ENCODE measurements at regions not wholly inside any gene's neighbourhood (a gene's known extent, or its start where the extent isn't known, plus 50 kb on each side); places are given as distances from the start of the nearest gene placed in this dataset.

DNA sequence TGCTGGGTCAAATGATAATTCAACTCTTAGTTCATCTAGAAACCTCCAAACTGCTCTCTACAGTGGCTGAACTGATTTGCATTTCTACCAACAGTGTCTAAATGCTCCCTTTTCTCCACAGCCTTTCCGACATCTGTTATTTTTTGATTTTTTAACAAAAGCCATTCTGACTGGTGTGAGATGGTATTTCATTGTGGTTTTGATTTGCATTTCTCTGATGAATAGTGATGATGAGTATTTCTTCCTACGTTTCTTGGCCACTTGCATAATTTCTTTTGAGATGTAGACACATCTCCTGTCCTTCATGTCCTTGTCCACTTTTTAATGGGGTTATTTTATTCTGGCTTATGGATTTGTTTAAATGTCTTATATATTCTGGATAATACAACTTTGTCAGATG, 298.2 kb upstream of the ARSJ start:
- no peaks in the 10 kb centered on the region for H3K4me1 ChIP-seq (ENCODE audit: insufficient read depth, insufficient read length)
- H3K9me3 ChIP-seq (ENCODE audit: insufficient read depth, low read length) = no peaks in the 10 kb centered on the region
- no peaks in the 10 kb centered on the region for H3K36me3 ChIP-seq (ENCODE audit: insufficient read depth, insufficient read length, low read length)
- H3K4me3 ChIP-seq (ENCODE audit: insufficient read length, low read depth) = no peak overlapping the region
- no peak for DNase-seq (ENCODE audit: low read depth, low spot score)
- TF ChIP-seq YY1 (IDR thresholded peaks at IDR 0.05; ENCODE audit: insufficient read depth, insufficient read length) (no peak), ZNF274 (IDR thresholded peaks at IDR 0.05; ENCODE audit: low read depth, low read length) (no peak), SUZ12 (IDR thresholded peaks at IDR 0.05; ENCODE audit: extremely low read depth, insufficient read depth, insufficient read length) (no peak)
- H3K9ac ChIP-seq (ENCODE audit: insufficient read length, low read depth) = no peak overlapping the region
- no peaks in the 10 kb centered on the region for H3K27me3 ChIP-seq (ENCODE audit: insufficient read depth, insufficient read length)

DNA sequence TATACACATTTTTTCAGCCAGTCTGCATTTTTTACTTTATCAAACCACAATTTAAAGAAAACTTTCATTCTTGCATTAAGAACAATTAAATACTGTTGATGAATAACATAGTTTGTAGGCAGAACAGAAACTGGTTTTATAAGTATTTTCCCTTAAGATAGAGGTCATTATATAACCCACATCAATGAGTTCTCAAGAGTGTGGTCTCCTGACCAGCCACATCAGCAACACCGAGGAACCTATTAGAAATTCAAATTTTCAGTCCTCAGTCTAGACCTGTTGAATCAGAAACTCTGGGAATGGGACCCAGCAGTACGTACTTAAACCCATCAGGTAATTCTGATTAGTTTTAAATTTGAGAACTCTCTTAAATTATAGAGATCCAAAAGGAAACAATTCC, 299.6 kb upstream of the ARSJ start:
- Histone ChIP-seq H3K4me3 (ENCODE audit: insufficient read length, low read depth) (no peak overlapping the region), H3K27me3 (ENCODE audit: insufficient read depth, insufficient read length) (no peaks in the 10 kb centered on the region), H3K4me1 (ENCODE audit: insufficient read depth, insufficient read length) (no peaks in the 10 kb centered on the region), H3K9me3 (ENCODE audit: insufficient read depth, low read length) (no peaks in the 10 kb centered on the region), H3K9ac (ENCODE audit: insufficient read length, low read depth) (no peak overlapping the region), H3K36me3 (ENCODE audit: insufficient read depth, insufficient read length, low read length) (no peaks in the 10 kb centered on the region)
- DNase-seq (ENCODE audit: low read depth, low spot score) = no peak
- TF ChIP-seq ZNF274 (IDR thresholded peaks at IDR 0.05; ENCODE audit: low read depth, low read length) (no peak), SUZ12 (IDR thresholded peaks at IDR 0.05; ENCODE audit: extremely low read depth, insufficient read depth, insufficient read length) (no peak), YY1 (IDR thresholded peaks at IDR 0.05; ENCODE audit: insufficient read depth, insufficient read length) (no peak)

DNA sequence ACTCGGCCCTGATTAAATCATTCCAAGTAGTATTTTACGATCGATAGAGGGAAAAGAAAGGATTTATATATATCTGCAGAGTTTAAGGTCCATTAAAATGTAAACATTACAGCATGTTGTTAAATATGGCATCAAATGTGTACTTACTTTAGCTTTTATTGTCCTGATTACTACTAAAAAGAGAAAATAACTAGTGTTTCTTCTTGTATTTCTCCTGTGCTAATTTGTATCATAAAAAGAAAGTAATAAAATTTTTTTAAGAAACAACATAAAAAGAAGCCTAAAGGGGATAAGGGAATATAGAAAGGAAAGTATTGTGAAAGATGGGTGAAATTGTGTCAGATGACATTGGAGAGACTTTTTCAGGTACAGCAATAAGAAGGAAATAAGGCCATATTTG, 300.3 kb upstream of the ARSJ start:
- Histone ChIP-seq H3K4me3 (ENCODE audit: insufficient read length, low read depth) (no peak overlapping the region), H3K4me1 (ENCODE audit: insufficient read depth, insufficient read length) (no peaks in the 10 kb centered on the region), H3K9ac (ENCODE audit: insufficient read length, low read depth) (no peak overlapping the region), H3K9me3 (ENCODE audit: insufficient read depth, low read length) (no peaks in the 10 kb centered on the region), H3K36me3 (ENCODE audit: insufficient read depth, insufficient read length, low read length) (no peaks in the 10 kb centered on the region), H3K27me3 (ENCODE audit: insufficient read depth, insufficient read length) (no peaks in the 10 kb centered on the region)
- DNase-seq (ENCODE audit: low read depth, low spot score) = no peak
- TF ChIP-seq SUZ12 (IDR thresholded peaks at IDR 0.05; ENCODE audit: extremely low read depth, insufficient read depth, insufficient read length) (no peak), ZNF274 (IDR thresholded peaks at IDR 0.05; ENCODE audit: low read depth, low read length) (no peak), YY1 (IDR thresholded peaks at IDR 0.05; ENCODE audit: insufficient read depth, insufficient read length) (no peak)

- no peak for TF ChIP-seq YY1 (IDR thresholded peaks at IDR 0.05; ENCODE audit: insufficient read depth, insufficient read length)
- TF ChIP-seq SUZ12 (IDR thresholded peaks at IDR 0.05; ENCODE audit: extremely low read depth, insufficient read depth, insufficient read length) = no peak
- no peak for TF ChIP-seq ZNF274 (IDR thresholded peaks at IDR 0.05; ENCODE audit: low read depth, low read length)
- DNase-seq (ENCODE audit: low read depth, low spot score) = no peak
- no peaks in the 10 kb centered on the region for H3K9me3 ChIP-seq (ENCODE audit: insufficient read depth, low read length)
Measured at GRCh38 chr4:114280645-114281044, 301.2 kb upstream of the ARSJ start.

GRCh38 chr4:114281164-114281960, 301.9 kb upstream of the ARSJ start:
- Histone ChIP-seq H3K27me3 (ENCODE audit: insufficient read depth, insufficient read length) (no peaks in the 10 kb centered on the region), H3K4me3 (ENCODE audit: insufficient read length, low read depth) (no peak overlapping the region), H3K4me1 (ENCODE audit: insufficient read depth, insufficient read length) (no peaks in the 10 kb centered on the region), H3K36me3 (ENCODE audit: insufficient read depth, insufficient read length, low read length) (no peaks in the 10 kb centered on the region), H3K9ac (ENCODE audit: insufficient read length, low read depth) (no peak overlapping the region), H3K9me3 (ENCODE audit: insufficient read depth, low read length) (no peaks in the 10 kb centered on the region)
- TF ChIP-seq YY1 (IDR thresholded peaks at IDR 0.05; ENCODE audit: insufficient read depth, insufficient read length) = no peak
- no peak for TF ChIP-seq SUZ12 (IDR thresholded peaks at IDR 0.05; ENCODE audit: extremely low read depth, insufficient read depth, insufficient read length)
- TF ChIP-seq ZNF274 (IDR thresholded peaks at IDR 0.05; ENCODE audit: low read depth, low read length) = no peak
- no peak for DNase-seq (ENCODE audit: low read depth, low spot score)

More at GRCh38 chr4:114280645-114281044, 301.2 kb upstream of the ARSJ start:
- Histone ChIP-seq H3K36me3 (ENCODE audit: insufficient read depth, insufficient read length, low read length) (no peaks in the 10 kb centered on the region), H3K4me1 (ENCODE audit: insufficient read depth, insufficient read length) (no peaks in the 10 kb centered on the region), H3K4me3 (ENCODE audit: insufficient read length, low read depth) (no peak overlapping the region), H3K9ac (ENCODE audit: insufficient read length, low read depth) (no peak overlapping the region), H3K27me3 (ENCODE audit: insufficient read depth, insufficient read length) (no peaks in the 10 kb centered on the region)

- no peak for DNase-seq (ENCODE audit: low read depth, low spot score)
- TF ChIP-seq YY1 (IDR thresholded peaks at IDR 0.05; ENCODE audit: insufficient read depth, insufficient read length) = no peak
- no peak for TF ChIP-seq ZNF274 (IDR thresholded peaks at IDR 0.05; ENCODE audit: low read depth, low read length)
- no peak for TF ChIP-seq SUZ12 (IDR thresholded peaks at IDR 0.05; ENCODE audit: extremely low read depth, insufficient read depth, insufficient read length)
- no peak overlapping the region for H3K4me3 ChIP-seq (ENCODE audit: insufficient read length, low read depth)
- no peaks in the 10 kb centered on the region for H3K9me3 ChIP-seq (ENCODE audit: insufficient read depth, low read length)
- H3K27me3 ChIP-seq (ENCODE audit: insufficient read depth, insufficient read length) = no peaks in the 10 kb centered on the region
- no peaks in the 10 kb centered on the region for H3K4me1 ChIP-seq (ENCODE audit: insufficient read depth, insufficient read length)
- H3K36me3 ChIP-seq (ENCODE audit: insufficient read depth, insufficient read length, low read length) = no peaks in the 10 kb centered on the region
- no peak overlapping the region for H3K9ac ChIP-seq (ENCODE audit: insufficient read length, low read depth)
Measured at GRCh38 chr4:114282937-114283336, 303.5 kb upstream of the ARSJ start.

DNA sequence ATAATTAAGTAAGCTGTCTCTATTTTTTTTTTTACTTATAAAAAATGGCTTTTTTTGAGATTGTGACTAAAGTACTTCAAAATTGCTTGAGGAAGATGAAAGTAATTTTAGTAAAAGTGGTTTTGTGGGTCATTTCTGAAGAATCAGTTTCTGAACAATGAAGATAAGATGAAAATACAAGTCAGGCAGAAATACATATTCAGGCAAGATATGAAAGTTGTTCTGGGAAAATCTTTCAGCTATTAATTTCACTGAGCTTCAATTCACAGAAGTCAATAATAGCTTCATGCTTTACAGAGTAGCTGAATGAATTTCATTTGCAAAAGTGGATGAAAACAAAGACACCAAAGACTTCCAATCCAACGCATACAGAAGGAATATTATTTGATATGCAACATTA, 305.2 kb upstream of the ARSJ start:
- Histone ChIP-seq H3K9ac (ENCODE audit: insufficient read length, low read depth) (no peak overlapping the region), H3K27me3 (ENCODE audit: insufficient read depth, insufficient read length) (no peaks in the 10 kb centered on the region), H3K36me3 (ENCODE audit: insufficient read depth, insufficient read length, low read length) (no peaks in the 10 kb centered on the region), H3K9me3 (ENCODE audit: insufficient read depth, low read length) (no peaks in the 10 kb centered on the region), H3K4me3 (ENCODE audit: insufficient read length, low read depth) (no peak overlapping the region), H3K4me1 (ENCODE audit: insufficient read depth, insufficient read length) (no peaks in the 10 kb centered on the region)
- TF ChIP-seq YY1 (IDR thresholded peaks at IDR 0.05; ENCODE audit: insufficient read depth, insufficient read length) (no peak), SUZ12 (IDR thresholded peaks at IDR 0.05; ENCODE audit: extremely low read depth, insufficient read depth, insufficient read length) (no peak), ZNF274 (IDR thresholded peaks at IDR 0.05; ENCODE audit: low read depth, low read length) (no peak)
- no peak for DNase-seq (ENCODE audit: low read depth, low spot score)
